HepG2 (cell line): ENCODE measurements at regions not wholly inside any gene's neighbourhood (a gene's known extent, or its start where the extent isn't known, plus 50 kb on each side); places are given as distances from the start of the nearest gene placed in this dataset.
"Not testable (repeated sequence)": the region's sequence is repeated elsewhere in the genome, so short reads cannot be mapped to it uniquely, and the experiment has no call there.

Experiments
- ATAC-seq: fragments of 200-7000 bp; cut with Tn5 transposase; 3 replicates; pipeline ENCODE4 v1.9.1; 2020; ENCODE audit warnings: mild to moderate bottlenecking, moderate library complexity
- BruUV-seq: library from RNA; stranded (reverse); fragments of 400-500 nt; replicated peaks from 2 replicates; lab custom pipeline; 2021; lab: Mats Ljungman, UMichigan
- CTCF ChIA-PET: fragments of 300-600 bp; formaldehyde crosslinking; extraction: SDS; loops from one replicate; lab custom pipeline; 2021; ENCODE audit warnings: low total read pairs, inconsistent platforms, low intra/inter-chr PET ratio; lab: Yijun Ruan, JAX
- POLR2A ChIA-PET: fragments of 350-600 bp; sonication (Branson Sonifier 250); formaldehyde crosslinking; loops from one replicate; lab custom pipeline; 2020; ENCODE audit warnings: antibody characterized with exemption, inconsistent platforms; lab: Yijun Ruan, JAX
- DNase-seq: peaks from one replicate; pipeline ENCODE4 v3.0.0-alpha.2; 2015; ENCODE audit warnings: low spot score
- FAIRE-seq: peaks from 3 replicates; lab custom pipeline; 2011; peaks lifted over from hg19 to GRCh38; lab: Jason Lieb, UNC
- H2AFZ ChIP-seq: one replicate; pipeline ENCODE4 v1.6.1; 2011; ENCODE audit warnings: low read length, inconsistent platforms
- H3K27ac ChIP-seq: fragments of 300-600 bp; 3 replicates; pipeline ENCODE4 v1.8.0; 2011; ENCODE audit warnings: mixed run types, mild to moderate bottlenecking, mixed read lengths, low read length, inconsistent platforms; ENCODE audit not compliant: insufficient read depth; ENCODE audit errors: extremely low read length
- H3K27me3 ChIP-seq, 2 experiments: fragments of 200-600 bp in 1 of 2; 2 replicates in 1 of 2; 3 replicates in 1 of 2; pipeline versions ENCODE4 v1.6.0 to v1.8.0; 2011; ENCODE audit warnings: low read length in 2 of 2, mild to moderate bottlenecking in 2 of 2, moderate library complexity in 2 of 2, inconsistent platforms in 1 of 2; ENCODE audit not compliant: insufficient read depth in 2 of 2, control insufficient read depth in 1 of 2
- H3K36me3 ChIP-seq, 2 experiments: fragments of 200-600 bp in 1 of 2; replicated peaks in 1 of 2; 2 replicates in 1 of 2; 3 replicates in 1 of 2; pipeline versions ENCODE4 v1.5.1 to v1.8.0; 2011; ENCODE audit warnings: low read length in 2 of 2, inconsistent platforms in 1 of 2; ENCODE audit not compliant: insufficient read depth in 2 of 2, control insufficient read depth in 1 of 2
- H3K4me1 ChIP-seq: 2 replicates; pipeline ENCODE4 v1.5.1; 2012; ENCODE audit warnings: low read length, inconsistent platforms; ENCODE audit not compliant: insufficient read depth
- H3K4me2 ChIP-seq: 2 replicates; pipeline ENCODE4 v1.6.0; 2011; ENCODE audit warnings: low read depth, low read length, inconsistent platforms
- H3K4me3 ChIP-seq, 3 experiments: fragments of 200-600 bp in 1 of 3; sonication (generic), shearing (Covaris generic) in 1 of 3; replicated peaks in 1 of 3; 2 replicates each; pipeline ENCODE4 v1.5.1; 2011 to 2016; ENCODE audit warnings: low read length in 3 of 3, inconsistent platforms in 2 of 3, low read depth in 2 of 3, mild to moderate bottlenecking in 2 of 3, control low read depth in 1 of 3, mixed read lengths in 1 of 3; ENCODE audit not compliant: insufficient read depth in 1 of 3
- H3K79me2 ChIP-seq: one replicate; pipeline ENCODE4 v1.6.1; 2011; ENCODE audit warnings: low read length, inconsistent platforms; ENCODE audit not compliant: insufficient read depth
- H3K9ac ChIP-seq: 2 replicates; pipeline ENCODE4 v1.6.0; 2011; ENCODE audit warnings: mild to moderate bottlenecking, low read depth, low read length, inconsistent platforms; ENCODE audit not compliant: insufficient read depth
- H3K9me3 ChIP-seq: 2 replicates; pipeline ENCODE4 v1.5.1; 2012; ENCODE audit warnings: mild to moderate bottlenecking, low read length
- H4K20me1 ChIP-seq: 2 replicates; pipeline ENCODE4 v1.6.0; 2011; ENCODE audit warnings: inconsistent platforms, mild to moderate bottlenecking, low read length, moderate library complexity; ENCODE audit not compliant: insufficient read depth
- AGO2 ChIP-seq: fragments of 200-400 bp; formaldehyde crosslinking; optimal IDR thresholded peaks from 2 replicates; pipeline ENCODE3; 2017; ENCODE audit warnings: mild to moderate bottlenecking, low read depth, low read length, moderate library complexity
- ISX ChIP-seq: sonication (generic); formaldehyde crosslinking; conservative IDR thresholded peaks from 2 replicates; pipeline ENCODE4 v1.5.0; 2020; ENCODE audit warnings: missing genetic modification reagents
- SUZ12 ChIP-seq: fragments of 150-350 bp; IDR thresholded peaks from 2 replicates; pipeline ENCODE4 v1.6.1; 2014; ENCODE audit warnings: low read depth, low read length
- ZNF432 ChIP-seq: sonication (generic); formaldehyde crosslinking; IDR thresholded peaks from 2 replicates; pipeline ENCODE4 v1.5.0; 2020; ENCODE audit warnings: missing genetic modification reagents, mild to moderate bottlenecking, borderline replicate concordance
- ZNF747 ChIP-seq: sonication (generic); formaldehyde crosslinking; IDR thresholded peaks from 2 replicates; pipeline ENCODE4 v1.8.1; 2023; ENCODE audit warnings: missing genetic modification reagents, mild to moderate bottlenecking, borderline replicate concordance
- WGBS: methylation state at CpG from one replicate; pipeline ENCODE4 v1.1.6; 2017; ENCODE audit warnings: low lambda C conversion rate; 5-methylcytosine and 5-hydroxymethylcytosine counted together
- in situ Hi-C: cut with HindIII; loops from 2 replicates; pipeline ENCODE4 v1.10.0; 2017; ENCODE audit warnings: low pct_unique_long_range_greater_than_20kb; ENCODE audit not compliant: extremely low pct_ligation_motif_present
- intact Hi-C: fragments of 100-400 bp; cut with micrococcal nuclease; formaldehyde crosslinking; loops from one replicate; pipeline ENCODE4 v1.10.0; 2022; ENCODE audit not compliant: unreplicated experiment
- TF ChIP-seq, protein P1 (sequence below): sonication (generic); formaldehyde crosslinking; conservative IDR thresholded peaks from 2 replicates; pipeline ENCODE4 v1.8.1; 2023; ENCODE audit warnings: missing genetic modification reagents
- TF ChIP-seq, protein P2 (sequence below): sonication (generic); formaldehyde crosslinking; IDR thresholded peaks from 2 replicates; pipeline ENCODE4 v1.5.1; 2020; ENCODE audit warnings: missing genetic modification reagents, mild to moderate bottlenecking, borderline replicate concordance
- TF ChIP-seq, protein P3 (sequence below): IDR thresholded peaks from 2 replicates; pipeline ENCODE4 v1.6.1; 2016; ENCODE audit warnings: missing compliant biosample characterization, missing genetic modification reagents, borderline replicate concordance

DNA sequence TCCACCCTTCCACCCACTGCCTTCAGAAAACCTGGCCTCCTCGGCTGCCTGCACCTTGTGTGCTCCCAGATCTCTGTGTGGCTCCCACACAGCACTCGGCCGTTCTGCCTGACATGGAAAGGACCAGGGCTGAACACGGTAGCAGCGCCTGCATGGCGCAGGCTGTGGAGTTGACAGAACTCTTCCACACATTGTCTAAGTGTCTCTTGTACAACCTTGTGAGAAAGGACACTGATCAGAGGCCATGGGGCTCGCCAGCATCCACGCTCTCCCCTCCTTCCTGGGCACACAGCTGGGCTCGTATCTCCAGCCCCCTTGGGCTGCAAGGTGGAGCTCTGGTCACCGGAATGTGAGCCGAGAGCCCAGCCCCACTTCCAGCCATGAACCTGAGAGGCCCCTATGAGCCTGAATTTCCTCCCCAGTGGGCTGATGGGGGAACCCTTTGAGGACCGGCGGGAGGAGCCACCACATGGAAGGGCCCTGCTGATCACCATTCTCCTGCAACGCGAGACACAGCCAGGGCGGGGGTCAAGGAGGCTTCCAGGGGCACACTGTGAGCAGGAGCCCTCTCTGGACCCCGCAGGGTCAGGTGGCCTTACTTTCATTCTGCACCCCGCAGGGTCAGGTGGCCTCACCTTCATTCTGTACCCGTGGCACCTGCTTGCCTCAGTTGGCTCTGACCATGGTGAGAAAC, 314.2 kb upstream of the MYT1L start:
- Histone ChIP-seq H4K20me1 (no peaks in the 10 kb centered on the region), H3K4me1 (no peaks in the 10 kb centered on the region), H3K4me2 (no peak overlapping the region), H3K9me3 (no peaks in the 10 kb centered on the region), H3K36me3 (no peaks in the 10 kb centered on the region)
- 54% methylated on average over 16 of the region's 19 CpGs for WGBS
- in situ Hi-C loops: no loop called here
- intact Hi-C loops: no loop called here
- no peak for FAIRE-seq
- TF ChIP-seq, protein P1, sequence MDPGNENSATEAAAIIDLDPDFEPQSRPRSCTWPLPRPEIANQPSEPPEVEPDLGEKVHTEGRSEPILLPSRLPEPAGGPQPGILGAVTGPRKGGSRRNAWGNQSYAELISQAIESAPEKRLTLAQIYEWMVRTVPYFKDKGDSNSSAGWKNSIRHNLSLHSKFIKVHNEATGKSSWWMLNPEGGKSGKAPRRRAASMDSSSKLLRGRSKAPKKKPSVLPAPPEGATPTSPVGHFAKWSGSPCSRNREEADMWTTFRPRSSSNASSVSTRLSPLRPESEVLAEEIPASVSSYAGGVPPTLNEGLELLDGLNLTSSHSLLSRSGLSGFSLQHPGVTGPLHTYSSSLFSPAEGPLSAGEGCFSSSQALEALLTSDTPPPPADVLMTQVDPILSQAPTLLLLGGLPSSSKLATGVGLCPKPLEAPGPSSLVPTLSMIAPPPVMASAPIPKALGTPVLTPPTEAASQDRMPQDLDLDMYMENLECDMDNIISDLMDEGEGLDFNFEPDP (CRISPR knock-in tag): no peak
- TF ChIP-seq, protein P2, sequence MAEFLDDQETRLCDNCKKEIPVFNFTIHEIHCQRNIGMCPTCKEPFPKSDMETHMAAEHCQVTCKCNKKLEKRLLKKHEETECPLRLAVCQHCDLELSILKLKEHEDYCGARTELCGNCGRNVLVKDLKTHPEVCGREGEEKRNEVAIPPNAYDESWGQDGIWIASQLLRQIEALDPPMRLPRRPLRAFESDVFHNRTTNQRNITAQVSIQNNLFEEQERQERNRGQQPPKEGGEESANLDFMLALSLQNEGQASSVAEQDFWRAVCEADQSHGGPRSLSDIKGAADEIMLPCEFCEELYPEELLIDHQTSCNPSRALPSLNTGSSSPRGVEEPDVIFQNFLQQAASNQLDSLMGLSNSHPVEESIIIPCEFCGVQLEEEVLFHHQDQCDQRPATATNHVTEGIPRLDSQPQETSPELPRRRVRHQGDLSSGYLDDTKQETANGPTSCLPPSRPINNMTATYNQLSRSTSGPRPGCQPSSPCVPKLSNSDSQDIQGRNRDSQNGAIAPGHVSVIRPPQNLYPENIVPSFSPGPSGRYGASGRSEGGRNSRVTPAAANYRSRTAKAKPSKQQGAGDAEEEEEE (CRISPR knock-in tag): no peak
- TF ChIP-seq ISX (no peak), ZNF747 (CRISPR knock-in tag) (no peak), AGO2 (no peak), SUZ12 (no peak), ZNF432 (no peak)
- TF ChIP-seq, protein P3, sequence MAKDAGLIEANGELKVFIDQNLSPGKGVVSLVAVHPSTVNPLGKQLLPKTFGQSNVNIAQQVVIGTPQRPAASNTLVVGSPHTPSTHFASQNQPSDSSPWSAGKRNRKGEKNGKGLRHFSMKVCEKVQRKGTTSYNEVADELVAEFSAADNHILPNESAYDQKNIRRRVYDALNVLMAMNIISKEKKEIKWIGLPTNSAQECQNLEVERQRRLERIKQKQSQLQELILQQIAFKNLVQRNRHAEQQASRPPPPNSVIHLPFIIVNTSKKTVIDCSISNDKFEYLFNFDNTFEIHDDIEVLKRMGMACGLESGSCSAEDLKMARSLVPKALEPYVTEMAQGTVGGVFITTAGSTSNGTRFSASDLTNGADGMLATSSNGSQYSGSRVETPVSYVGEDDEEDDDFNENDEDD: no peak
- TF ChIP-seq, all 625 proteins: peak for 0
- ChIA-PET CTCF (no interaction called here), POLR2A (no interaction called here)
- Histone ChIP-seq H3K27me3 (peaks cover 0 to 18% of the 10 kb centered on the region in 2 experiments; a peak in 4 of 5 replicates), H2AFZ (no peak overlapping the region), H3K79me2 (no peaks in the 10 kb centered on the region), H3K4me3 (no peak overlapping the region), H3K9ac (no peak overlapping the region), H3K27ac (no peak overlapping the region)
- no TSS peak for BruUV-seq
- ATAC-seq: no peak
- DNase-seq: no peak

DNA sequence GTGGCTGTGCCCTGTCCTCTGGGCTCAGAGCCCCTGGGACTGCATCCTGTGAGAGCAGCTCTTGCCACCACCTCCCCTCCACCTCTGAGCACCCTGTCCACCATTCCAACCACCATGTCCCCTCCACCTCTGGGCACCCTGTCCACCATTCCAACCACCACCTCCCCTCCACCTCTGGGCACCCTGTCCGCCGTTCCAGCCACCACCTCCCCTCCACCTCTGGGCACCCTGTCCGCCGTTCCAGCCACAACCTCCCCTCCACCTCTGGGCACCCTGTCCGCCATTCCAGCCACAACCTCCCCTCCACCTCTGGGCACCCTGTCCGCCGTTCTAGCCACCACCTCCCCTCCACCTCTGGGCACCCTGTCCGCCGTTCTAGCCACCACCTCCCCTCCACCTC, 313.7 kb upstream of the MYT1L start:
- H3K9me3 ChIP-seq, H4K20me1 ChIP-seq, H3K4me3 ChIP-seq, CTCF ChIA-PET, H3K4me1 ChIP-seq, H3K27ac ChIP-seq, H3K36me3 ChIP-seq, in situ Hi-C loops, POLR2A ChIA-PET, DNase-seq, intact Hi-C loops, H3K4me2 ChIP-seq, BruUV-seq, ATAC-seq, H3K79me2 ChIP-seq, H3K9ac ChIP-seq, H2AFZ ChIP-seq, FAIRE-seq: not testable (repeated sequence)
- WGBS: 67% methylated on average over 9 of the region's 9 CpGs
- H3K27me3 ChIP-seq: peaks cover 2 to 22% of the 10 kb centered on the region in 2 experiments; a peak in 4 of 5 replicates
